IMR-90 (cell line): ENCODE measurements at regions not wholly inside any gene's neighbourhood (a gene's known extent, or its start where the extent isn't known, plus 50 kb on each side); places are given as distances from the start of the nearest gene placed in this dataset.

Source experiments
- ATAC-seq: fragments of 200-7000 bp; cut with Tn5 transposase; 2 replicates; pipeline ENCODE4 v1.9.1; 2020; ENCODE audit warnings: low read depth, mild to moderate bottlenecking, moderate library complexity
- BruUV-seq: library from RNA; stranded (reverse); fragments of 400-500 nt; replicated peaks from 2 replicates; lab custom pipeline; 2021; lab: Mats Ljungman, UMichigan
- CTCF ChIA-PET: fragments of 300-600 bp; formaldehyde crosslinking; extraction: SDS; loops from one replicate; lab custom pipeline; 2021; ENCODE audit warnings: antibody characterized with exemption; lab: Yijun Ruan, JAX
- POLR2A ChIA-PET: fragments of 300-600 bp; sonication (Branson Sonifier 250); formaldehyde crosslinking; loops from one replicate; lab custom pipeline; 2022; ENCODE audit warnings: antibody characterized with exemption; ENCODE audit not compliant: unreplicated experiment; lab: Charles Lee
- DNase-seq: peaks from one replicate; pipeline ENCODE4 v3.0.0; 2013
- H2AFZ ChIP-seq: replicated peaks from 2 replicates; pipeline ENCODE3; 2013; ENCODE audit warnings: low read length, mild to moderate bottlenecking; ENCODE audit not compliant: poor library complexity
- H2AK5ac ChIP-seq: 2 replicates; pipeline ENCODE4 v1.6.1; 2013; ENCODE audit warnings: low read depth, low read length, inconsistent platforms
- H2AK9ac ChIP-seq: replicated peaks from 2 replicates; pipeline ENCODE3; 2013; ENCODE audit warnings: mild to moderate bottlenecking, low read depth, low read length, moderate library complexity; ENCODE audit not compliant: poor library complexity
- H2BK120ac ChIP-seq: 2 replicates; pipeline ENCODE4 v1.6.1; 2013; ENCODE audit warnings: low read depth, low read length, inconsistent platforms
- H2BK15ac ChIP-seq: 3 replicates; pipeline ENCODE4 v1.6.1; 2013; ENCODE audit warnings: low read depth, low read length, inconsistent platforms
- H2BK20ac ChIP-seq: 2 replicates; pipeline ENCODE4 v1.6.1; 2013; ENCODE audit warnings: low read depth, mild to moderate bottlenecking, inconsistent platforms, low read length, moderate library complexity
- H2BK5ac ChIP-seq: 2 replicates; pipeline ENCODE4 v1.6.1; 2013; ENCODE audit warnings: mild to moderate bottlenecking, low read depth, low read length, inconsistent platforms; ENCODE audit not compliant: poor library complexity, severe bottlenecking
- H3K14ac ChIP-seq: replicated peaks from 2 replicates; pipeline ENCODE4 v1.6.1; 2013; ENCODE audit warnings: low read depth, low read length, inconsistent platforms
- H3K18ac ChIP-seq: 2 replicates; pipeline ENCODE4 v1.6.1; 2013; ENCODE audit warnings: low read depth, low read length, control low read depth
- H3K23ac ChIP-seq: 2 replicates; pipeline ENCODE4 v1.6.1; 2013; ENCODE audit warnings: low read depth, low read length, inconsistent platforms
- H3K27ac ChIP-seq: 2 replicates; pipeline ENCODE4 v1.5.1; 2013; ENCODE audit warnings: mild to moderate bottlenecking, control low read depth, low read length; ENCODE audit not compliant: insufficient read depth
- H3K27me3 ChIP-seq: 2 replicates; pipeline ENCODE4 v1.6.1; 2013; ENCODE audit warnings: low read length; ENCODE audit not compliant: control insufficient read depth, insufficient read depth
- H3K36me3 ChIP-seq: 2 replicates; pipeline ENCODE4 v1.6.1; 2013; ENCODE audit warnings: low read length, mixed read lengths; ENCODE audit not compliant: control insufficient read depth, insufficient read depth
- H3K4ac ChIP-seq: 2 replicates; pipeline ENCODE4 v1.6.1; 2013; ENCODE audit warnings: low read depth, low read length, inconsistent platforms
- H3K4me1 ChIP-seq: 2 replicates; pipeline ENCODE4 v1.6.1; 2013; ENCODE audit warnings: low read length, mixed read lengths; ENCODE audit not compliant: control insufficient read depth, insufficient read depth
- H3K4me2 ChIP-seq: 2 replicates; pipeline ENCODE4 v1.6.1; 2013; ENCODE audit warnings: low read depth, mild to moderate bottlenecking, control low read depth, low read length, moderate library complexity
- H3K4me3 ChIP-seq: 2 replicates; pipeline ENCODE4 v1.5.1; 2013; ENCODE audit warnings: low read depth, mild to moderate bottlenecking, control low read depth, low read length, moderate library complexity; ENCODE audit not compliant: insufficient read depth
- H3K56ac ChIP-seq: 2 replicates; pipeline ENCODE4 v1.6.1; 2013; ENCODE audit warnings: low read length, inconsistent platforms; ENCODE audit not compliant: insufficient read depth; ENCODE audit errors: extremely low read depth
- H3K79me1 ChIP-seq, 2 experiments: 2 replicates each; pipeline ENCODE4 v1.6.1; 2013; ENCODE audit warnings: low read length in 2 of 2, inconsistent platforms in 1 of 2, low read depth in 1 of 2
- H3K9ac ChIP-seq: 2 replicates; pipeline ENCODE4 v1.6.1; 2013; ENCODE audit warnings: low read depth, low read length, control low read depth
- H3K9me1 ChIP-seq: 2 replicates; pipeline ENCODE4 v1.6.1; 2013; ENCODE audit warnings: low read length, inconsistent platforms; ENCODE audit not compliant: insufficient read depth
- H3K9me3 ChIP-seq: 2 replicates; pipeline ENCODE4 v1.6.1; 2013; ENCODE audit warnings: low read length; ENCODE audit not compliant: control insufficient read depth, insufficient read depth
- H4K20me1 ChIP-seq: 2 replicates; pipeline ENCODE4 v1.6.1; 2013; ENCODE audit warnings: low read length, inconsistent platforms; ENCODE audit not compliant: insufficient read depth
- H4K5ac ChIP-seq: 2 replicates; pipeline ENCODE4 v1.6.1; 2013; ENCODE audit warnings: mild to moderate bottlenecking, low read depth, low read length, control low read depth
- H4K8ac ChIP-seq, 2 experiments: 2 replicates each; pipeline ENCODE4 v1.6.1; 2013; ENCODE audit warnings: low read depth in 2 of 2, low read length in 2 of 2, control low read depth in 1 of 2, inconsistent platforms in 1 of 2
- H4K91ac ChIP-seq: 2 replicates; pipeline ENCODE4 v1.6.1; 2013; ENCODE audit warnings: low read depth, low read length, inconsistent platforms; ENCODE audit not compliant: insufficient read depth
- BHLHE40 ChIP-seq: fragments of 150-350 bp; IDR thresholded peaks from 2 replicates; pipeline ENCODE4 v1.6.1; 2016; ENCODE audit warnings: mild to moderate bottlenecking, low read depth, low read length
- CEBPB ChIP-seq: IDR thresholded peaks from 2 replicates; pipeline ENCODE4 v1.6.1; 2012; ENCODE audit warnings: low read depth, low read length, improper control_type of control experiment
- CHD1 ChIP-seq: IDR thresholded peaks from 2 replicates; pipeline ENCODE4 v1.6.1; 2012; ENCODE audit warnings: low read depth, low read length, improper control_type of control experiment
- CTCF ChIP-seq: conservative IDR thresholded peaks from 2 replicates; pipeline ENCODE4 v1.5.1; 2012; ENCODE audit warnings: mild to moderate bottlenecking, low read depth, low read length, improper control_type of control experiment
- ELK1 ChIP-seq: fragments of 150-350 bp; IDR thresholded peaks from 2 replicates; pipeline ENCODE4 v1.6.1; 2016; ENCODE audit warnings: low read depth, mild to moderate bottlenecking, low read length, moderate library complexity, borderline replicate concordance
- FOS ChIP-seq: fragments of 150-350 bp; IDR thresholded peaks from 2 replicates; pipeline ENCODE4 v1.6.1; 2016; ENCODE audit warnings: low read depth, low read length
- MAFK ChIP-seq: IDR thresholded peaks from 2 replicates; pipeline ENCODE4 v1.6.1; 2012; ENCODE audit warnings: low read depth, low read length, improper control_type of control experiment
- MAZ ChIP-seq: IDR thresholded peaks from 2 replicates; pipeline ENCODE4 v1.6.1; 2012; ENCODE audit warnings: low read depth, mild to moderate bottlenecking, low read length, improper control_type of control experiment, moderate library complexity, borderline replicate concordance
- MXI1 ChIP-seq: IDR thresholded peaks from 2 replicates; pipeline ENCODE4 v1.6.1; 2012; ENCODE audit warnings: low read depth, mild to moderate bottlenecking, low read length, moderate library complexity, borderline replicate concordance
- NFE2L2 ChIP-seq: fragments of 150-350 bp; IDR thresholded peaks from 2 replicates; pipeline ENCODE4 v1.6.1; 2016; ENCODE audit warnings: low read depth, mild to moderate bottlenecking, low read length
- POLR2A ChIP-seq: IDR thresholded peaks from 2 replicates; pipeline ENCODE4 v1.6.1; 2012; ENCODE audit warnings: mild to moderate bottlenecking, low read depth, low read length
- RAD21 ChIP-seq: IDR thresholded peaks from 2 replicates; pipeline ENCODE4 v1.6.1; 2012; ENCODE audit warnings: low read length, improper control_type of control experiment
- RCOR1 ChIP-seq: IDR thresholded peaks from 2 replicates; pipeline ENCODE4 v1.6.1; 2012; ENCODE audit warnings: mild to moderate bottlenecking, low read length, improper control_type of control experiment; ENCODE audit not compliant: insufficient replicate concordance
- RFX5 ChIP-seq: IDR thresholded peaks from 2 replicates; pipeline ENCODE4 v1.8.0; 2012; ENCODE audit warnings: low read depth, mild to moderate bottlenecking, low read length, moderate library complexity
- SMC3 ChIP-seq: fragments of 150-350 bp; IDR thresholded peaks from 2 replicates; pipeline ENCODE4 v1.6.1; 2016; ENCODE audit warnings: low read depth, mild to moderate bottlenecking, antibody characterized with exemption, low read length, moderate library complexity
- WGBS, 2 experiments: methylation state at CpG; one replicate each; pipeline versions ENCODE4 v1.1.5 to v1.1.7; 2013; ENCODE audit warnings: missing lambda C conversion rate in 2 of 2; ENCODE audit not compliant: insufficient read length in 1 of 2; ENCODE audit errors: extremely low coverage in 2 of 2; 5-methylcytosine and 5-hydroxymethylcytosine counted together
- dilution Hi-C: fragments of 300-500 bp; cut with HindIII; formaldehyde crosslinking; loops from one replicate; pipeline ENCODE4 v1.14.3; 2018; ENCODE audit warnings: low sequenced_read_pairs; ENCODE audit not compliant: unreplicated experiment
- in situ Hi-C: fragments of 300-500 bp; cut with MboI; formaldehyde crosslinking; loops from 3 replicates; pipeline ENCODE4 v1.14.3; 2019; ENCODE audit warnings: low sequenced_read_pairs, inconsistent platforms, mixed read lengths
- intact Hi-C: fragments of 100-400 bp; cut with micrococcal nuclease; formaldehyde crosslinking; loops from 2 replicates; pipeline ENCODE4 v1.10.0; 2022
- TF ChIP-seq, protein P1 (sequence below): fragments of 150-350 bp; IDR thresholded peaks from 2 replicates; pipeline ENCODE4 v1.6.1; 2017; ENCODE audit warnings: mild to moderate bottlenecking, antibody characterized with exemption, low read length, low read depth

- in situ Hi-C loops (no loop called here), intact Hi-C loops (no loop called here), dilution Hi-C loops (no loop called here)
- H3K4ac ChIP-seq: no peak overlapping the region
- H3K27ac ChIP-seq: no peak overlapping the region
- H3K79me1 ChIP-seq: no peaks in the 10 kb centered on the region
- no peak overlapping the region for H2AFZ ChIP-seq
- TF ChIP-seq CEBPB (no peak), POLR2A (no peak), MXI1 (no peak), NFE2L2 (no peak), CHD1 (no peak), BHLHE40 (no peak), SMC3 (no peak), CTCF (no peak), RCOR1 (no peak), RFX5 (no peak), RAD21 (no peak), MAZ (no peak), MAFK (no peak), ELK1 (no peak), FOS (no peak)
- TF ChIP-seq, protein P1, sequence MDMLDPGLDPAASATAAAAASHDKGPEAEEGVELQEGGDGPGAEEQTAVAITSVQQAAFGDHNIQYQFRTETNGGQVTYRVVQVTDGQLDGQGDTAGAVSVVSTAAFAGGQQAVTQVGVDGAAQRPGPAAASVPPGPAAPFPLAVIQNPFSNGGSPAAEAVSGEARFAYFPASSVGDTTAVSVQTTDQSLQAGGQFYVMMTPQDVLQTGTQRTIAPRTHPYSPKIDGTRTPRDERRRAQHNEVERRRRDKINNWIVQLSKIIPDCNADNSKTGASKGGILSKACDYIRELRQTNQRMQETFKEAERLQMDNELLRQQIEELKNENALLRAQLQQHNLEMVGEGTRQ: no peak
- H4K8ac ChIP-seq: no peak overlapping the region
- no peak overlapping the region for H2BK20ac ChIP-seq
- H3K4me3 ChIP-seq: no peak overlapping the region
- no peak overlapping the region for H3K18ac ChIP-seq
- H4K91ac ChIP-seq: no peak overlapping the region
- H4K5ac ChIP-seq: no peak overlapping the region
- no peak overlapping the region for H3K4me2 ChIP-seq
- no peak overlapping the region for H3K23ac ChIP-seq
- ATAC-seq (no peak), DNase-seq (no peak)
- H3K36me3 ChIP-seq: no peaks in the 10 kb centered on the region
- no peaks in the 10 kb centered on the region for H3K9me3 ChIP-seq
- no peak overlapping the region for H3K14ac ChIP-seq
- H3K56ac ChIP-seq: no peak overlapping the region
- H2BK15ac ChIP-seq: no peak overlapping the region
- H2BK120ac ChIP-seq: no peak overlapping the region; the same call in 1 of the 2 replicates
- peaks cover 4% of the 10 kb centered on the region for H3K9me1 ChIP-seq
- no peak overlapping the region for H2AK9ac ChIP-seq
- peaks cover 8% of the 10 kb centered on the region for H3K4me1 ChIP-seq
- 67% methylated on average over 1 of the region's 1 CpG; no CpG with 5 or more reads in 1 of the 2 experiments for WGBS, 2 experiments
- no peak overlapping the region; the same call in 1 of the 2 replicates for H2AK5ac ChIP-seq
- no peak overlapping the region for H3K9ac ChIP-seq
- no peaks in the 10 kb centered on the region for H3K27me3 ChIP-seq
- no TSS peak for BruUV-seq
- ChIA-PET CTCF (no interaction called here), POLR2A (no interaction called here)
- H4K20me1 ChIP-seq: no peaks in the 10 kb centered on the region
- no peak overlapping the region for H2BK5ac ChIP-seq
These were observed 78.2 kb upstream of the CAV2 start for GRCh38 chr7:116421298-116421697.
